GM21786 (cell line): ENCODE measurements at regions not wholly inside any gene's neighbourhood (a gene's known extent, or its start where the extent isn't known, plus 50 kb on each side); places are given as distances from the start of the nearest gene placed in this dataset.
"Not testable (repeated sequence)": the region's sequence is repeated elsewhere in the genome, so short reads cannot be mapped to it uniquely, and the experiment has no call there.

Experiments used
- ATAC-seq: cut with Tn5 transposase; IDR thresholded peaks from one replicate; pipeline ENCODE4 v1.9.1; 2021; ENCODE audit not compliant: unreplicated experiment

DNA sequence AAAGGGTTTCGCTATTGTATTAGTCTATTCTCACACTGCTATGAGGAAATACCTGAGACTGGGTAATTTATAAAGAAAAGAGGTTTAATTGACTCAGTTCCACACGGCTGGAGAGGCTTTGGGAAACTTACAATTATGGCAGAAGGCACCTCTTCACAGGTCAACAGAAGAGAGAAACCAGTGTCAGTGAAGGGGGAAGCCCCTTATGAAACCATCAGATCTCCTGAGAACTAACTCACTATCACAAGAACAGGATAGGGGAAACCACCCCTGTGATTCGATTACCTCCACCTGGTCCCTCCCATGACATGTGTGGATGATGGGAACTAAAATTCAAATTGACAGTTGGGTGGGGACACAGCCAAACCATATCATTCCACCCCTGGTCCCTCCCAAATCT, 589.5 kb downstream of the CENPC start:
- no peak for ATAC-seq

DNA sequence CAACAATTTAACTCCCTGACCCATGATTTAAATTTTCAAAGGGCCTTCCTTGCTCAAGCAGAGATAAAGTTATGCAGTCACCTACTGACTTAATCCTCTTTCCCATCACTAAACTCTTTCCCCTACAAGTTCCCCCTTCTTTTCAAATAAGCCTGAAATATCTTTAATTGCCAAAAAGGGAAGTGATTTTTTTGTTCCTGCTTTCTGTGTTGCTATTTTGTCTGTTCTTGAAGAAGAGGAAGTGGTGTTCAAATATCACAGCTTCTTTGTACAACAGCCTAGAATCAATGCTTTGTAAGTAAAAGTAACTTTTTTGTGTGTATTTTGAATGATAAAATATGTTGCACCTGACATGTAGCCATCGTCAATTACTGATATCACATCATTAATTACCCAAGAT, 595.9 kb downstream of the CENPC start:
- no peak for ATAC-seq

DNA sequence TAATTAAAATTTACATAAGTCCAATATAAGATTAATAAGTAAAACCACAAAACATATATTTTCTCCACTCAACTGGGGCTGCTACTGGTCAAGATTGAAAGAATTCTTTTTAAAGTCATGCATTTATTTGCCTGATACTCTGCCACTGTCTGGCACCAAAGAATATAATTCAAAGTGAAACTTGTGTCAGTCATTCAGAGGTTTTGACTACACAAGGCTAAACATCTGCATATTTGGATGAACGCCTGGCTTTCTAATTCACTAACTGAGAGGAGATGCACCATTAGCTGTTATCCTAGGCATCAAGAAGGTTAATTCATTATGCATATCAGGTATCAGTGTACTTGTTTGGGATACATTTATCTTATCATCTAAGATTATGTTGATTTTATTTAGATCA, 598.5 kb downstream of the CENPC start:
- no peak for ATAC-seq

- no peak for ATAC-seq
Observed at GRCh38 chr4:66943112-66943511, 602.2 kb downstream of the CENPC start.

- not testable (repeated sequence) for ATAC-seq
Observed at GRCh38 chr4:66931981-66932380, 613.3 kb downstream of the CENPC start.

- ATAC-seq = no peak
Observed at GRCh38 chr4:66930206-66930605, 615.1 kb downstream of the CENPC start.

DNA sequence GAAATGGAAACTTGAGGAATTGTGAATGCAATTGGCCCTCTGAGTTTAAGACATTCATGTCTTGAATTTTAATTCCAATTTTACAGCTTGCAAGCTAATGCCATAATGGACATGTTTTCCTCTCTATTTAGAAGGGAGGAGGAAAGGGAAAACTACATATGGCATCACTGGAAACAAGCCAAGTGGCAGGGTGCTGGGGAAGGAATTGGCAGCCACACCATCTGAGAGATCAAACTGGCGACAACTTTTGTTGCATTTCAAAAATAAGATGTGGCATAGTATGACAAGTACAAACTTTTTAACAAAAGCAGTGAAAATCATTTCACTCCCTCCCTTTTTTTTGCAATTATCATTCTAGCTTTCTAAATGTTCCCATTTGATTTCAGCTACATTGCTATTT, 615.6 kb downstream of the CENPC start:
- no peak for ATAC-seq

DNA sequence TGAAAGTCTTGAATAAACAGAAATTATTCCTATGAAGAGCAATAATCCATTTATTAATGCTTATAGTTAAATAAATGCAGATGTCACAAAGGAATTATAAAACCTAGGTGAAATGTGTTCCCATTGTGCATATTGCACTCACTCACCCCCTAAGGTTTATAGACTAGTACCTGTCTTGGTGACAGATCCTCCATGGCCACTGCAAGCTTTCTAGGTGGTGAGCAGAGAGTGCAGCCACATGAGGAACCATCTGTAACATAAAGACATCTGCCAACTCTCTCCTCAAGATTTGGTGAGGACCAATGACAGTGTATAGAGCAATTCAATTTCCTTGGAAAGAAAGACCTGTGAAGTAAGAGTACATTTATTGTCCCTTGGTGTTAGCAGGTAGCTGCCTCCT, 616.4 kb downstream of the CENPC start:
- not testable (repeated sequence) for ATAC-seq

GRCh38 chr4:66927937-66928336, 617.4 kb downstream of the CENPC start:
- no peak for ATAC-seq

DNA sequence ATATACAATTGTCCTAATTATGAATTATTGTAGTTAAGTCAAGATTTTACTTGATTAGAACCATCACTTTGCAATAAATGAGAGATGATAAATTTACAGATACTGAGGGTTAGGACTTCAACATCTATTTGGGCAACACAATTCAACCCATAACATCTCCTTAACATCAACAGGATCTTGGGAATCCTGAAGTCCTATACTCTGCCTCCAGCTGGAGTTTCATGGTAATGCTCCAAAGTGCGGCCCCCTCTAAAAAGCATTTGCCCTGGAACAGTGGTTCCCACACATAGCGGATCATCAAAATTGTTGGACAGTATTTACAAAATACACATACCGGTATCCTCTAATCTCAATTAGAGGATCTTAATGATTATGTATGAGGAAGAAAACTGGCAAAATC, 618.6 kb downstream of the CENPC start:
- ATAC-seq = no peak

GRCh38 chr4:66923081-66923865, 622.0 kb downstream of the CENPC start:
- no peak for ATAC-seq

DNA sequence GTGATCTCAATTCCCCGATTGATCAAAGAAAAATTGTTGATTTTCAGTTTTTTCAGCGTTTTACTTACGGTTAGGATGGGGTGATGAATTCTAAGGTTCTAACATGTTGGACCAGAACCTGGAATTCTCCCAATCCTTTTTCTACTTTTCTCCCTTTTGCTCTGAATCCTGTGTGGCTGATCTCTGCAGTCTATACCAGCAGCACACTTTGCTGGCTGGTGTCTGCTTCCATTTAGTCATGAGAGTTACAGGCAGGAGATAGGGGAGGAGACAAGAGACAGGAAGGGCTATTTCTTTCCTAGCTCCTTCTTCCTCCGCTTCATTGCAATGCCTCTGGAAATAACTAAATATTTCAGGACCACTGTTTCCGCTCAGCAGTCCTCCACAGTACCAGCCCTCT, 623.9 kb downstream of the CENPC start:
- no peak for ATAC-seq

DNA sequence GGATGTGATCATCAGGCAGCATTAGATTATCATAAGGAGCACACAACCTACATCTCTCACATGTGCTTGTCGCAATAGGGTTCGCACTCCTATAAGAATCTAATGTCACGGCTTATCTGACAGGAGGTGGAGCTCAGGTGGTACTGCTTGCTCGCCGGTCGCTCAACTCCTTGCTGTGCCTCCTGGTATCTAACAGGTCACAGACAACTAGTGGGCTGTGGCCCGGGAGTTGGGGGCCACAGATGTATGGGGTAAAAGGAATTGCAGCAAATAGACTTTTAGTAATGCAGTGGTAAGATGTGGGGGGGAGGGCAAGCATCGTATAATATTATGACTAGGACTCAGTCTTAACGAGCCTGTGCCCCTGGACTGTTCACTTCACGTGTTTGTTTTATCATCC, 624.8 kb downstream of the CENPC start:
- no peak for ATAC-seq

DNA sequence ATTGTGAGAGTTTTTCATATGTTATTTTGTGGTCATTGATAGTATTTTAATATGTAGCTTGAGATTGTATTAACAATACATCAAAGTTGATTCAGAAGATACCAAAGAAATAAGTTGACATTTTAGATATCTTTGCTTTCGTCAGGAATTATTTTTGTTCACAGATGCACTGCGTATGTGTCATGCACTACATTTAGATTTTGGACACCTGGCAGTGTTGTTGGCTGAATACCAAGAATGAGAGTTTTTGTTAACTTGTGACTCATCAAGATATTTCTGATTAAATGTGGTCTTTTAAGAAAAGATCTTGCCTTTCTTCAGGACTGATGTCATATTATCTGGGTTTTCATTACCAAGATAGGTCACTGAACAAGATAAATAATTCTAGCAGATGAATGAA, 633.4 kb downstream of the CENPC start:
- ATAC-seq = no peak

DNA sequence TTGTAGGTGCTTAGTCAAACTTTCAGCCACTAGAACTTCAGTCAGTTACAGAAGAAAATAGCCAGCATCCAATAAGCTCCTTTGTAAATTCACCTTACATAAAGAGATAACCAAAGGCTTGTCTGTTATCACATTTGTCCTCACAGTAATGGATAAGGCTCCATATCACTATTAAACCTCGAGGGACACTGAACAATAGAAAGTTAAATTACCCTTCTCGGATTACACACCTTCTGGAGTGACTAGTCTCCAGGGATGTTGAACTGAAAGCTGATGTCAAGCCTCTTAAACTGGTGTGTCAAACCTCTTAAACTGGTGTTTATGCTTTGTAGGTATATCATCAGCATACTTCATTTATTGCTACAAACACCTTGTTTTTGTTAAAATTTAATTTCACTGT, 639.0 kb downstream of the CENPC start:
- ATAC-seq = no peak

GRCh38 chr4:66899422-66900065, 645.8 kb downstream of the CENPC start:
- ATAC-seq = no peak

DNA sequence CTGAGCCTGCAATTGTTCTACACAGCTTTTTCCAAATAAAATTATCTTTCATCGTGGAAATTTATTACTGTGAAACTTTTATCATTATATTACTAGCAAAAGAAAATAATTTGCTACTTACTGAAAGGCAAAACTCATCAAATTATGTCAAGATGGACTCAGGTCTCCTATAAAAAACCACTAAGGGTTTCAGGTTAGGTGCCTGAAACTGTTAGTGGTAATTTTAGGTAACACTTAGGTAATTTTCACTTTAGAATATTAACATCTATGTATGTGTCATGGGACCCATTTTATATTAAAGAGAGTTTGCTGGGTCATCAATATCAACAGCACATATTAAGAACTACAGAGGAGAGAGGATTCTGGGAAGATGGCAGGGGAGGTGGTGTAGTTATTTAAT, 651.5 kb downstream of the CENPC start:
- no peak for ATAC-seq

- ATAC-seq = no peak
Observed at GRCh38 chr4:66887061-66887460, 658.2 kb downstream of the CENPC start.

- no peak for ATAC-seq
Observed at GRCh38 chr4:66885501-66886165, 659.7 kb downstream of the CENPC start.

DNA sequence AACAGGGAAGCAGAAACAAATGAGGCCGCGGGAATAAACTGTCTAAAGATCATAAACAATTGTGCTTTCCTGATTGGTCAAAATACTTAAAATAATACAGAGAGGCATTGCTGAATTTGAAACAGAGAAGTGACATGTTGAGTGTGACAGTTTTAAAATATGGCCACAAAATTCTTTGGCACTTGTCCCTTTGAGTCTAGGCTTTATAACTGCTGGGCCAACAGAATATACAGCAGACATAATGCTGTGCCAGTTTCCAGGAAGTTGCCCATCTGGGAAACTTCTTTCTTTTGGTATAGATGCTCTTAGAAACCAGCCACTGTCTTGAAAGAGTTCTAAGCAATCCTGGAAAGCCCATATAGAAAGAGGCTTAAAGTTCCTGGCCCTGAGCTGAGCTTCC, 668.4 kb downstream of the CENPC start:
- no peak for ATAC-seq

DNA sequence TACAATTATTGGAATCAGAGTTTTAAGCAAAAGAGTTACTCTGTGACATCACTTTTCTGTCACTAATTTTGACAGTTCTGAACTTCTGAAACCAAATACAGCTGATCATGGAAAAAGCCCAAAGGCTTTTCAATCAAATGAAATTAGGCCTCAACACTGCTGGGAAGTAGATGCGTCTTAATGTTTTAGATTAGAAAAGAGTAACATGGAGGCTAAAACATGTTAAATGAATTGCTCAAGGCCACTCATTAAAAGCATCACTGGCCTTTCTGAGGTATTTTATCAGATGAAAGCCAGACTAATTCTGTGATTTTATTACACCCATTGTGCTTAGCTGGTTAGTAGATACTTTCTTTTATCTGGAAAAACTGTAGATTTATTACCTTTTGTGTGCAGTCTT, 672.6 kb downstream of the CENPC start:
- no peak for ATAC-seq

GRCh38 chr4:66863481-66863880, 681.8 kb downstream of the CENPC start:
- no peak for ATAC-seq
